ENCODE measurements at regions not wholly inside any gene's neighbourhood (a gene's known extent, or its start where the extent isn't known, plus 50 kb on each side); places are given as distances from the start of the nearest gene placed in this dataset.

GRCh38 chr12:127038761-127039160, 1228.2 kb upstream of the TMEM132C start:
- no peak for TF ChIP-seq CTCF (IDR thresholded peaks at IDR 0.05; ENCODE audit: extremely low read depth, low read depth, low read length)

GRCh38 chr12:127041985-127042625, 1224.9 kb upstream of the TMEM132C start:
- Histone ChIP-seq H3K27ac (ENCODE audit: low read depth, low read length) (no peak overlapping the region), H3K36me3 (ENCODE audit: insufficient read depth, low read length) (no peaks in the 10 kb centered on the region), H2AFZ (ENCODE audit: low read length) (no peak overlapping the region), H3K4me3 (ENCODE audit: insufficient read depth, low read length) (no peak overlapping the region), H3K27me3 (ENCODE audit: insufficient read depth, low read length) (no peaks in the 10 kb centered on the region), H4K20me1 (ENCODE audit: insufficient read depth, low read length) (no peaks in the 10 kb centered on the region), H3K4me1 (ENCODE audit: insufficient read depth, low read length) (no peaks in the 10 kb centered on the region), H3K9me3 (ENCODE audit: low read depth, low read length) (no peaks in the 10 kb centered on the region), H3K79me2 (ENCODE audit: insufficient read depth, low read length) (no peaks in the 10 kb centered on the region), H3K4me2 (ENCODE audit: insufficient read depth, low read length) (no peak overlapping the region)
- TF ChIP-seq CTCF (IDR thresholded peaks at IDR 0.05; ENCODE audit: extremely low read depth, low read depth, low read length), result no peak
- DNase-seq (ENCODE audit: insufficient read length, low spot score, missing footprints), result no peak

More at GRCh38 chr12:127038761-127039160, 1228.2 kb upstream of the TMEM132C start:
- Histone ChIP-seq H3K4me1 (ENCODE audit: insufficient read depth, low read length) (peaks cover 3% of the 10 kb centered on the region), H3K79me2 (ENCODE audit: insufficient read depth, low read length) (no peaks in the 10 kb centered on the region), H3K4me3 (ENCODE audit: insufficient read depth, low read length) (no peak overlapping the region), H3K27me3 (ENCODE audit: insufficient read depth, low read length) (no peaks in the 10 kb centered on the region), H3K27ac (ENCODE audit: low read depth, low read length) (no peak overlapping the region), H2AFZ (ENCODE audit: low read length) (no peak overlapping the region), H3K9me3 (ENCODE audit: low read depth, low read length) (no peaks in the 10 kb centered on the region), H3K4me2 (ENCODE audit: insufficient read depth, low read length) (no peak overlapping the region), H4K20me1 (ENCODE audit: insufficient read depth, low read length) (no peaks in the 10 kb centered on the region), H3K36me3 (ENCODE audit: insufficient read depth, low read length) (no peaks in the 10 kb centered on the region)
- DNase-seq (ENCODE audit: insufficient read length, low spot score, missing footprints), result no peak

- H4K20me1 ChIP-seq (ENCODE audit: insufficient read depth, low read length), result no peaks in the 10 kb centered on the region
- H3K36me3 ChIP-seq (ENCODE audit: insufficient read depth, low read length), result no peaks in the 10 kb centered on the region
- no peak overlapping the region for H3K27ac ChIP-seq (ENCODE audit: low read depth, low read length)
- H3K9me3 ChIP-seq (ENCODE audit: low read depth, low read length), result no peaks in the 10 kb centered on the region
- DNase-seq (ENCODE audit: insufficient read length, low spot score, missing footprints), result no peak
- H3K79me2 ChIP-seq (ENCODE audit: insufficient read depth, low read length), result no peaks in the 10 kb centered on the region
- no peaks in the 10 kb centered on the region for H3K4me1 ChIP-seq (ENCODE audit: insufficient read depth, low read length)
- no peak overlapping the region for H3K4me3 ChIP-seq (ENCODE audit: insufficient read depth, low read length)
- H3K27me3 ChIP-seq (ENCODE audit: insufficient read depth, low read length), result no peaks in the 10 kb centered on the region
- TF ChIP-seq CTCF (IDR thresholded peaks at IDR 0.05; ENCODE audit: extremely low read depth, low read depth, low read length), result no peak
- no peak overlapping the region for H3K4me2 ChIP-seq (ENCODE audit: insufficient read depth, low read length)
- H2AFZ ChIP-seq (ENCODE audit: low read length), result no peak overlapping the region
Observed at GRCh38 chr12:127043731-127044130, 1223.2 kb upstream of the TMEM132C start.

GRCh38 chr12:127044836-127045235, 1222.1 kb upstream of the TMEM132C start:
- Histone ChIP-seq H2AFZ (ENCODE audit: low read length) (no peak overlapping the region), H3K4me3 (ENCODE audit: insufficient read depth, low read length) (no peak overlapping the region), H3K9me3 (ENCODE audit: low read depth, low read length) (no peaks in the 10 kb centered on the region), H4K20me1 (ENCODE audit: insufficient read depth, low read length) (no peaks in the 10 kb centered on the region), H3K36me3 (ENCODE audit: insufficient read depth, low read length) (no peaks in the 10 kb centered on the region), H3K4me1 (ENCODE audit: insufficient read depth, low read length) (no peaks in the 10 kb centered on the region), H3K4me2 (ENCODE audit: insufficient read depth, low read length) (no peak overlapping the region), H3K79me2 (ENCODE audit: insufficient read depth, low read length) (no peaks in the 10 kb centered on the region), H3K27me3 (ENCODE audit: insufficient read depth, low read length) (no peaks in the 10 kb centered on the region), H3K27ac (ENCODE audit: low read depth, low read length) (no peak overlapping the region)
- DNase-seq (ENCODE audit: insufficient read length, low spot score, missing footprints), result no peak
- no peak for TF ChIP-seq CTCF (IDR thresholded peaks at IDR 0.05; ENCODE audit: extremely low read depth, low read depth, low read length)
